HG02884 (cell line): ENCODE measurements at regions not wholly inside any gene's neighbourhood (a gene's known extent, or its start where the extent isn't known, plus 50 kb on each side); places are given as distances from the start of the nearest gene placed in this dataset.
A peak's percentile ranks its signal among the peaks of the same experiment; 100 is the strongest.
"Not testable (repeated sequence)": the region's sequence is repeated elsewhere in the genome, so short reads cannot be mapped to it uniquely, and the experiment has no call there.

Source experiments
- ATAC-seq: cut with Tn5 transposase; IDR thresholded peaks from one replicate; pipeline ENCODE4 v1.9.1; 2021; ENCODE audit warnings: mild to moderate bottlenecking, moderate library complexity; ENCODE audit not compliant: unreplicated experiment

GRCh38 chr11:29263971-29264682, 752.7 kb downstream of the KCNA4 start:
- ATAC-seq: no peak

- no peak for ATAC-seq
Observed at GRCh38 chr11:29261831-29262230, 755.0 kb downstream of the KCNA4 start.

- no peak for ATAC-seq
Observed at GRCh38 chr11:29260939-29261705, 755.7 kb downstream of the KCNA4 start.

GRCh38 chr11:29258411-29258810, 758.4 kb downstream of the KCNA4 start:
- ATAC-seq: no peak

- no peak for ATAC-seq
Observed at GRCh38 chr11:29256580-29256979, 760.2 kb downstream of the KCNA4 start.

- ATAC-seq: no peak
Observed at GRCh38 chr11:29255401-29255800, 761.4 kb downstream of the KCNA4 start.

GRCh38 chr11:29251738-29252137, 765.1 kb downstream of the KCNA4 start:
- ATAC-seq: peak; percentile 54

GRCh38 chr11:29249713-29250112, 767.1 kb downstream of the KCNA4 start:
- no peak for ATAC-seq

- no peak for ATAC-seq
Observed at GRCh38 chr11:29244355-29244754, 772.5 kb downstream of the KCNA4 start.

GRCh38 chr11:29243616-29244015, 773.2 kb downstream of the KCNA4 start:
- ATAC-seq: no peak

GRCh38 chr11:29231991-29232390, 784.8 kb downstream of the KCNA4 start:
- ATAC-seq: no peak

- no peak for ATAC-seq
Observed at GRCh38 chr11:29231586-29231985, 785.2 kb downstream of the KCNA4 start.

- no peak for ATAC-seq
Observed at GRCh38 chr11:29227811-29228210, 789.0 kb downstream of the KCNA4 start.

GRCh38 chr11:29224739-29225384, 792.0 kb downstream of the KCNA4 start:
- no peak for ATAC-seq

GRCh38 chr11:29219531-29219930, 797.3 kb downstream of the KCNA4 start:
- not testable (repeated sequence) for ATAC-seq

- no peak for ATAC-seq
Observed at GRCh38 chr11:29217901-29218300, 798.9 kb downstream of the KCNA4 start.

GRCh38 chr11:29214833-29215232, 802.0 kb downstream of the KCNA4 start:
- ATAC-seq: no peak

GRCh38 chr11:29211202-29211601, 805.6 kb downstream of the KCNA4 start:
- ATAC-seq: no peak

GRCh38 chr11:29210426-29210825, 806.4 kb downstream of the KCNA4 start:
- ATAC-seq: no peak

- no peak for ATAC-seq
Observed at GRCh38 chr11:29208117-29208516, 808.7 kb downstream of the KCNA4 start.

- ATAC-seq: no peak
Observed at GRCh38 chr11:29200791-29201562, 815.9 kb downstream of the KCNA4 start.
